Inferior parietal cortex (tissue), 1 donor: ENCODE measurements at regions not wholly inside any gene's neighbourhood (a gene's known extent, or its start where the extent isn't known, plus 50 kb on each side); places are given as distances from the start of the nearest gene placed in this dataset.
"Not testable (repeated sequence)": the region's sequence is repeated elsewhere in the genome, so short reads cannot be mapped to it uniquely, and the experiment has no call there.

ENCODE experiments used
- DNase-seq: peaks from one replicate; pipeline ENCODE4 v3.0.0-alpha.2; 2016; ENCODE audit errors: extremely low spot score

- DNase-seq: not testable (repeated sequence)
Observed at GRCh38 chr7:73244782-73245311, 63.8 kb downstream of the NSUN5 start.

GRCh38 chr7:73234994-73235717 lies 73.5 kb downstream of the NSUN5 start:
- not testable (repeated sequence) for DNase-seq

- DNase-seq: not testable (repeated sequence)
Observed at GRCh38 chr7:73225745-73226144, 82.9 kb downstream of the NSUN5 start.

- DNase-seq: not testable (repeated sequence)
Observed at GRCh38 chr7:73221724-73222123, 86.9 kb downstream of the NSUN5 start.

- not testable (repeated sequence) for DNase-seq
Observed at GRCh38 chr7:73220766-73221370, 87.8 kb downstream of the NSUN5 start.

GRCh38 chr7:73220357-73220756 lies 88.3 kb downstream of the NSUN5 start:
- not testable (repeated sequence) for DNase-seq

GRCh38 chr7:73218802-73219201 lies 89.8 kb downstream of the NSUN5 start:
- DNase-seq: not testable (repeated sequence)

- DNase-seq: not testable (repeated sequence)
Observed at GRCh38 chr7:73216046-73216675, 92.5 kb downstream of the NSUN5 start.

- not testable (repeated sequence) for DNase-seq
Observed at GRCh38 chr7:73215232-73215631, 93.4 kb downstream of the NSUN5 start.

- not testable (repeated sequence) for DNase-seq
Observed at GRCh38 chr7:73214471-73214870, 94.2 kb downstream of the NSUN5 start.

GRCh38 chr7:73213076-73213475 lies 95.5 kb downstream of the NSUN5 start:
- DNase-seq: not testable (repeated sequence)

- DNase-seq: not testable (repeated sequence)
Observed at GRCh38 chr7:73205594-73205993, 103.0 kb downstream of the NSUN5 start.

- DNase-seq: peak; percentile 3
Observed at GRCh38 chr7:73204898-73205297, 103.7 kb downstream of the NSUN5 start.

- DNase-seq: not testable (repeated sequence)
Observed at GRCh38 chr7:73203312-73203711, 105.3 kb downstream of the NSUN5 start.

GRCh38 chr7:73201264-73201663 lies 107.4 kb downstream of the NSUN5 start:
- not testable (repeated sequence) for DNase-seq

GRCh38 chr7:73200518-73201099 lies 108.0 kb downstream of the NSUN5 start:
- not testable (repeated sequence) for DNase-seq

- not testable (repeated sequence) for DNase-seq
Observed at GRCh38 chr7:73193991-73194390, 108.2 kb upstream of the SPDYE9 start.

GRCh38 chr7:73190483-73191155 lies 104.8 kb upstream of the SPDYE9 start:
- DNase-seq: not testable (repeated sequence)

- DNase-seq: not testable (repeated sequence)
Observed at GRCh38 chr7:73188287-73188686, 102.4 kb upstream of the SPDYE9 start.

- DNase-seq: not testable (repeated sequence)
Observed at GRCh38 chr7:73186589-73187309, 100.9 kb upstream of the SPDYE9 start.

GRCh38 chr7:73176813-73177212 lies 91.0 kb upstream of the SPDYE9 start:
- DNase-seq: not testable (repeated sequence)
